KOPT-K1 (cell line): ENCODE measurements at regions not wholly inside any gene's neighbourhood (a gene's known extent, or its start where the extent isn't known, plus 50 kb on each side); places are given as distances from the start of the nearest gene placed in this dataset.
"Not testable (repeated sequence)": the region's sequence is repeated elsewhere in the genome, so short reads cannot be mapped to it uniquely, and the experiment has no call there.

Experiments used
- H3K27ac ChIP-seq: fragments of 200-600 bp; sonication (generic); 2 replicates; pipeline ENCODE4 v1.5.1; 2016; ENCODE audit warnings: antibody characterized with exemption, mild to moderate bottlenecking, low read depth, low read length; ENCODE audit not compliant: poor library complexity, severe bottlenecking
- H3K36me3 ChIP-seq: fragments of 200-600 bp; sonication (generic); 2 replicates; pipeline ENCODE4 v1.5.1; 2017; ENCODE audit warnings: antibody characterized with exemption, mild to moderate bottlenecking, low read length, moderate library complexity; ENCODE audit not compliant: insufficient read depth
- H3K9me3 ChIP-seq: fragments of 200-600 bp; sonication (generic); 2 replicates; pipeline ENCODE4 v1.5.1; 2017; ENCODE audit warnings: antibody characterized with exemption, low read length, mild to moderate bottlenecking; ENCODE audit not compliant: insufficient read depth, poor library complexity, severe bottlenecking

DNA sequence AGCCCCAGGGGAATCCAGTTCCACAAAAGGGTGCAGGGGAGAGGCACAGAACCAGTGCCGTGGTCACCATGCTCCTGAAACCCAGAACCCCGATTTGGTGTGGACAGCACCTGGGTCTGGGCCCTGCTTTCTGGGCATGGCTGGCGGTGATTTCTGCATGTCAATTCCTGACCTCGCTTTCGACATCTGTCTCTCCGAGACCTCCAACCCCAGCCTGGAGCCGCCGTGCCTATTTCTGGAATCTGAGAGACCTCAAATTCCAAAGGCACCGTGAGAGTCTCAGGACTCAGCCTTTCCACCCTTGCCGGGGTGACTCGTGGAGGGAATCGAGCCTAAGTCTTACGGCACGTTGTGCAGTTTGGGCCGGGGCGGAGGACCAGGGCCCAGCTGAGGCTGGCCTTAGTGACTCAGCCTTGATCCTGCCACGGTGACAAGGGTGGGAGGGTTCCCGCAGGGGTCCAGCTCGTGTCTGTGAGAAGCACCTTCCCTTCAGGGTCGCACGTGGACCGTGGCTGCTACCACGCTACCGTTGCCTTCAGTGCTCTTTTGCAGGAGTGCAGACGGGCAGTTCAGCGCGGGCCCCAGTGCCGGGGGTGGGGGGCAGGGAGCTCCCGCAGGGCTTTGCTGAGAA lies 133.7 kb downstream of the PXDC1 start:
- no peaks in the 10 kb centered on the region for H3K36me3 ChIP-seq
- H3K9me3 ChIP-seq, result no peaks in the 10 kb centered on the region
- H3K27ac ChIP-seq, result no peak overlapping the region

DNA sequence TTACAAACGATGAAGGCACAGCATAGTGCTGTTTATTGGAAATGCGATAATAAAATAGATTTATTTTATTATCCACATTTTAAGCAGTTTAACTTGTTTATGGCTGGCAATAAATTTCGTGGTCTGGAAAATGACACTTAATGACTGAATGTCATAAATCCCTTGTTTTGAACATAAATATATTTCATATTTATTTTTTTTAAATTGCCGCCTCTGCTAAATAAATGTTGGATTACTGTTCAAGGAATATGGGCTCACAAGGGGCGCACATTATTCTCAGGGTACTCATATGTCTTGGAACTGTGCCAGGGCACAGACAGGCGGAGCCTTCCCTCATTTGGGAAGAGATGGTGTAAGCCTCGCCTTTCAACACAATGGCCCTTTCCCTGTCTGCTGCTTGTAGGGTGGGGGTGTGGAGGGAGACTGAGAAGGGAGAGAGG lies 134.3 kb downstream of the PXDC1 start:
- Histone ChIP-seq H3K9me3 (no peaks in the 10 kb centered on the region), H3K36me3 (no peaks in the 10 kb centered on the region), H3K27ac (no peak overlapping the region)

DNA sequence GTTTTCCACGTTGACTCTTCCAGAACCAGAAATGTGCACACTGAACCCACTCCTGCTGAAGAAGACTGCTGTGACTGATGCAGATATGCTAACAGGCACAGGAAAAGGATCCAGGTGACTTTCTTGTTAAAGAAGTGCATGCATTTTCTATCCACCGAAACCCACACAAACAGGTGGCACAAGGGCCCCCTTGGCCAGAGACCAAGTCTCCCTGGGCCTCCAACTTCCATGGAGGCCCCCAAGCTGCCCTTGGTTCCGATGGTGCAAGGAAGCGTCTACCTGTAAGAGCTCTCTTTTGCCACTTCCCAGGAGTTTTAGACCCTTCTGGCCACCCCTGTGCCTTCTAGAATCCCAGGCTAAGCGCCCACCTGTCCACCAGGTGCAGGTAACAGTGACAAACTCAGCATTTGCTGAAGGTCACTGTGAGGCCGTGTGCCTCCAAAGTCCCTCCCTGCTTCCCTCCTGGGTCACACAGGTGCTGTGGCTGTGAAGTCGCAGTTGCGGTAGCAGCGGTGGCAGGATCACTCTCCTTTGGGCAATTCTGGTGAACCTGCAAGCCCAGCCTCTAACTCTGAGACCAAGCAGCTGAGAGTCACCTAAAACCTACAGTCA lies 134.8 kb downstream of the PXDC1 start:
- Histone ChIP-seq H3K27ac (no peak overlapping the region), H3K36me3 (no peaks in the 10 kb centered on the region), H3K9me3 (no peaks in the 10 kb centered on the region)

DNA sequence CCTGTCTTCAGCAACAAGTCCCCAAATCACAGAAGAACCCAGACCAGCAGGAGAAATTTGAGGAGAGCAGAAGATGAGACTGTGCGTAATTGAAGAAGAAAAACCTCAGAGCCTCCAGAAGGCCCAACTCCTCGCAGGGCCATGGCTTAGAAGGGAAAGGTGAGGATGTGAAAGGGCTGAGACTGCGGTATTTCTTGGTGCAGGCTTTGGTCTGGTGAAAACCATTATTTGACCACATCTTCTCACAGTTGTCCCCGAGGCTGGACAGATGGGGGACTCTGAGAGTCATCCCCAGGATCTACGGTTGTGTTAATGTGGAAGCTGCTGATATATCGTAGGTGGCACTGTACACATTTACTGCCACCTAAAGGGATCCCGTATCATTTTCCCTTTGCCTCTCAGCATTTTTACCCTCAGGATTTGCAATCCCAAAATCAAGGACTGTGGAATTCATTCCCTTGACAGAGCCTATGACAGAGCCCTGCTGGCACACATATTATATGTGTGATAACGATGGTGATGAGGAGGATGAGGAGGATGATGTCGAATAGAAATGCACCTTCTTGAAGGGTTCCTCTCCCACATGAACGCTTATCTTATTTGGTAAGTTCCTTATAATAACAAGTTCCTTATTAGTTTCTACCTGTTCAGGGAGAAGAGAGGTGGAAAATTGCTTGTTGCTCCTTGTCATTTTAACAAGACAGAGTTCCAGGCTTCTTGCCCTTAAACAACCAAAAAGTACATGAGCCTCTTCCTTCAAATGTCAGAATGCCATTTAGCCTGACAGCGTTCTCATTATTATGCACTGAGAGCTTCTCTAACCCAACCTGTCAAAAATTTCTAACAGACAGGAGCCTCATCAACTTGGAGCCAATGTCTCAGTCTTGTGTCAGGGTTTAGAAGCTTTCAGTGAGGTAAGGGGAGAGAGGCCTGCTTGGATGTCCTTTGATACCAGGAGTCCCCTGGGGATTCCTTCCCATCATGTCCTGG lies 135.8 kb downstream of the PXDC1 start:
- H3K27ac ChIP-seq, result no peak overlapping the region
- no peaks in the 10 kb centered on the region for H3K9me3 ChIP-seq
- no peaks in the 10 kb centered on the region for H3K36me3 ChIP-seq

DNA sequence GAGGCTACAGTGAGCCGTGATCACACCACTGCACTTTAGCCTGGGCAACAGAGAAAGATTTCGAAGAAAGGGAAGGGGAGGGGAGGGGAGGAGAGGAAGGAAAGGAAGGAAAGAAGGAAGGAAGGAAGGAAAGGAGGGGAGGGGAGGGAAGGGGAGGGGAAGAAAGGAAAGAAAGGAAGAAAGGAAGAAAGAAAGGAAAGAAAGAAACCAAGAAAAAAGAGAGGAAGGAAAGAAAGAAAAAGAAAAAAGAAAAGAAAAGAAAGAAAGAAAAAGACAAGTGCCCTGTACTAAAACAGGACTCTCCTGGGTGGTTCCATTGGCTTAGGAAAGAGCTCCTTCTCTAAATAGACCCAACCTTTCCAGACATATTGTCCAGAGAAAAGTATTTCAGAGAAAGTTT lies 136.6 kb downstream of the PXDC1 start:
- Histone ChIP-seq H3K36me3 (no peaks in the 10 kb centered on the region), H3K9me3 (no peaks in the 10 kb centered on the region), H3K27ac (no peak overlapping the region)

DNA sequence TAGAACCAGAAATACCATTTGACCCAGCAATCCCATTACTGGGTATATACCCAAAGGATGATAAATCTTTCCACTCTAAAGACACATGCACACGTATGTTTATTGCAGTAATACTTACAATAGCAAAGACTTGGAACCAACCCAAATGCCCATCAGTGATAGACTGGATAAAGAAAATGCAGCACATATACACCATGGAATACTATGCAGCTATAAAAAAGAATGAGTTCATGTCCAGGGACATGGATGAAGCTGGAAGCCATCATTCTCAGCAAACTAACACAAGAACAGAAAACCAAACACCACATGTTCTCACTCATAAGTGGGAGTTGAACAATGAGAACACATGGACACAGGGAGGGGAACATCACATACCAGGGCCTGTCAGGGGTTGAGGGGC lies 137.9 kb downstream of the PXDC1 start:
- not testable (repeated sequence) for H3K9me3 ChIP-seq, H3K36me3 ChIP-seq, H3K27ac ChIP-seq

- H3K9me3 ChIP-seq, result no peaks in the 10 kb centered on the region
- H3K27ac ChIP-seq, result no peak overlapping the region
- H3K36me3 ChIP-seq, result no peaks in the 10 kb centered on the region
Observed at GRCh38 chr6:3612341-3613041, 139.0 kb downstream of the PXDC1 start.

GRCh38 chr6:3610921-3611320 lies 140.6 kb downstream of the PXDC1 start:
- Histone ChIP-seq H3K9me3 (no peaks in the 10 kb centered on the region), H3K36me3 (no peaks in the 10 kb centered on the region), H3K27ac (no peak overlapping the region)

DNA sequence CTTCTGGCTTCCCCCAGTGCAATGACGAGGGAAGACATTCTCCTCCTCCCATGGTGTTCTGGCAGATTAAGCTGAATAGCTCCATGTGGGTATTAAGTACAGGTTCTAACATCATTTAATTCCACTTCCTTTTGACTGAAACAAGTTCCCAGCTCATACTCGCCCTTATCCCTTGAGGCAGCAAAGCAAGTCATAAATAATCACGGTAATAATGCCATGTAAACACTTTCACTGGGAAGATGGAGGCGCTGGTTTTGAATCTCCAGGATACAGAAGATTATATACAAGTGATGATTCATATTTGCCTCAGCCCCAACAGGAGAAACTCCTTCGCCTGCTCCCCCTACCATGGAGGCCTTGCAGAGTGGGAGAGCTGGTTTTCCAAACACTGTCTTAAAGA lies 141.3 kb downstream of the PXDC1 start:
- Histone ChIP-seq H3K36me3 (no peaks in the 10 kb centered on the region), H3K27ac (no peak overlapping the region), H3K9me3 (no peaks in the 10 kb centered on the region)

DNA sequence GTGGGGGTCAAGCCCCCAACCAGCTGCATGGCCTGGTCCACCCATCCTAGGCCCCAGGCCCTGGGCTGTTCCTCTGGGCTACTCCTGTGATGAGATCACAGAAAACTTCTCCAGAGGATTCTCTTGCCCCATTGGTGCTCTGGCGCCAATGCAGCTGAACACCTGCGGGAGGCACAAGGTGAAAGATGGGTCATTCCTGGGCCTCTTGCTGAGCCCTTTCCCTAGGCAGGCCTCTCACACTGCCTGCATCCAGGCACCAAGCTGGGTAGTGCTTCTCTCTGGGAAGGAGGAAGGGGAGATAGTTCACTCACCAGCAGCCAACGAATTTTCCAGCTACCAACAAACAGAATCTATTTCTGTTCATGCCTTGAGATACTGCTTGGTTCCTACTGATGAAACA lies 142.1 kb downstream of the PXDC1 start:
- H3K36me3 ChIP-seq, result no peaks in the 10 kb centered on the region
- no peak overlapping the region for H3K27ac ChIP-seq

DNA sequence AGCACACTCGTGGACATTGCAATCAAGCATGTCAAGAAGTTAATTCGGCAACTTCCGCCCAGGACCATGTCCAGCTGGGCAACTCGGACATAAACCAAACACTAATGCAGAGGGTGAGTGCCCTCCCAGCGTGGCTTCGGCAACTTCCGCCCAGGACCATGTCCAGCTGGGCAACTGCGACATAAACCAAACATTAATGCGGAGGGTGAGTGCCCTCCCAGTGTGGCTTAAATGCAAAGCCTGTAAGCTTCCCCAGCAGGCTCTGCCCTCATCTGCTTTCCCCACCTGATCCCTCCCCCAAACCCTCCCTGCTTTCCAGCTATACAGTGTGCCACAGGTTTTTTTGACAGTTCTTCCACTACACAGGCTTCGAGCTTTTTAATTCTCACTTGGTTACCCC lies 143.4 kb downstream of the PXDC1 start:
- Histone ChIP-seq H3K36me3 (no peaks in the 10 kb centered on the region), H3K27ac (no peak overlapping the region), H3K9me3 (no peaks in the 10 kb centered on the region)

More for the DNA sequence above, 142.1 kb downstream of the PXDC1 start:
- no peaks in the 10 kb centered on the region for H3K9me3 ChIP-seq

DNA sequence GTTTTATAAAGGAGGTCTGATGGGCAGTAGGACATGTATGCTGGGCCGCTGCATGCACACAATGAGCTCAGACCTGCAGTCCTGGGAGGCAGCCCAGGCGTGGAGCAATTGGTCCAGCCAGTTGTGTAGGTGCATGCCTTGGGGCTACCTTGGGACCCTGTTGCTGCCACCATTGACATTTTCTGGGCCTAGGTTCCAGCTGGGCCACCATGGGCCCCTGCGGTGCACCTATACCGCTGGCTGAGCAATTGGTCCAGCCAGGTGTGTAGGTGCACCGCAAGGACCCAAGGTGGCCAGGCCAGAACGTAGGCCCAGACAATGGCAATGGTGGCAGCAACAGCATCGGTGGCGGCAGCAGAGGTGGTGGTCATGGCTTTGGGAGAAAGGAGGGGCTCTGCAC lies 143.9 kb downstream of the PXDC1 start:
- Histone ChIP-seq H3K36me3 (no peaks in the 10 kb centered on the region), H3K27ac (no peak overlapping the region), H3K9me3 (peaks cover under 1% of the 10 kb centered on the region)

- Histone ChIP-seq H3K9me3 (peaks cover 5% of the 10 kb centered on the region), H3K36me3 (no peaks in the 10 kb centered on the region), H3K27ac (no peak overlapping the region)
Observed at GRCh38 chr6:3607171-3607570, 144.3 kb downstream of the PXDC1 start.

- H3K27ac ChIP-seq, result peak overlapping the region; percentile 78
- no peaks in the 10 kb centered on the region for H3K36me3 ChIP-seq
- peaks cover 21% of the 10 kb centered on the region for H3K9me3 ChIP-seq
Observed at GRCh38 chr6:3603340-3604130, 146.7 kb upstream of the SLC22A23 start.
